ENCODE measurements at regions not wholly inside any gene's neighbourhood (a gene's known extent, or its start where the extent isn't known, plus 50 kb on each side); places are given as distances from the start of the nearest gene placed in this dataset.

- TF ChIP-seq HNF4G (IDR thresholded peaks at IDR 0.05) (no peak), TAF1 (conservative IDR thresholded peaks at IDR 0.05) (no peak), REST (IDR thresholded peaks at IDR 0.05) (no peak), JUND (IDR thresholded peaks at IDR 0.05) (no peak), ZBTB33 (IDR thresholded peaks at IDR 0.05) (no peak), RAD21 (IDR thresholded peaks at IDR 0.05) (no peak)
- DNase-seq (ENCODE audit: low spot score), result no peak
- H3K9me3 ChIP-seq (ENCODE audit: control insufficient read depth in 4 of 4, low read length in 3 of 4), result no peaks in the 10 kb centered on the region
- no peak overlapping the region for H3K27ac ChIP-seq (ENCODE audit: low read depth in 1 of 2, low read length in 2 of 2)
- no peaks in the 10 kb centered on the region for H3K27me3 ChIP-seq (ENCODE audit: control insufficient read depth in 4 of 4, insufficient read depth in 4 of 4, low read length in 3 of 4)
- no peaks in the 10 kb centered on the region for H3K4me1 ChIP-seq (ENCODE audit: control insufficient read depth in 4 of 4, insufficient read depth in 4 of 4, low read length in 3 of 4)
- H3K9ac ChIP-seq (ENCODE audit: low read depth in 1 of 2, low read length in 2 of 2), result no peak overlapping the region
- 67% methylated on average over 6 of the region's 6 CpGs for WGBS
- H3K36me3 ChIP-seq (ENCODE audit: control insufficient read depth in 4 of 4, insufficient read depth in 3 of 4, low read depth in 1 of 4, low read length in 3 of 4), result no peaks in the 10 kb centered on the region
- no peak overlapping the region for H3K4me3 ChIP-seq (ENCODE audit: low read depth in 1 of 3, low read length in 3 of 3)
Measured at GRCh38 chr10:118844731-118845521, 90.2 kb upstream of the CACUL1 start.

- Histone ChIP-seq H3K36me3 (ENCODE audit: control insufficient read depth in 4 of 4, insufficient read depth in 3 of 4, low read depth in 1 of 4, low read length in 3 of 4) (no peaks in the 10 kb centered on the region), H3K27me3 (ENCODE audit: control insufficient read depth in 4 of 4, insufficient read depth in 4 of 4, low read length in 3 of 4) (no peaks in the 10 kb centered on the region), H3K4me3 (ENCODE audit: low read depth in 1 of 3, low read length in 3 of 3) (no peak overlapping the region), H3K9me3 (ENCODE audit: control insufficient read depth in 4 of 4, low read length in 3 of 4) (no peaks in the 10 kb centered on the region), H3K9ac (ENCODE audit: low read depth in 1 of 2, low read length in 2 of 2) (no peak overlapping the region), H3K27ac (ENCODE audit: low read depth in 1 of 2, low read length in 2 of 2) (no peak overlapping the region), H3K4me1 (ENCODE audit: control insufficient read depth in 4 of 4, insufficient read depth in 4 of 4, low read length in 3 of 4) (no peaks in the 10 kb centered on the region)
- no peak for DNase-seq (ENCODE audit: low spot score)
- WGBS, result 95% methylated on average over 2 of the region's 2 CpGs
- TF ChIP-seq TAF1 (conservative IDR thresholded peaks at IDR 0.05), result no peak
- no peak for TF ChIP-seq SP1 (IDR thresholded peaks at IDR 0.05)
- TF ChIP-seq FOXA2 (IDR thresholded peaks at IDR 0.05), result no peak
- TF ChIP-seq ZBTB33 (IDR thresholded peaks at IDR 0.05), result no peak
- no peak for TF ChIP-seq RXRA (IDR thresholded peaks at IDR 0.05)
- no peak for TF ChIP-seq FOXA1 (IDR thresholded peaks at IDR 0.05)
Measured at GRCh38 chr10:118845776-118846175, 91.0 kb upstream of the CACUL1 start.
